ENCODE measurements at regions not wholly inside any gene's neighbourhood (a gene's known extent, or its start where the extent isn't known, plus 50 kb on each side); places are given as distances from the start of the nearest gene placed in this dataset.
"Not testable (repeated sequence)": the region's sequence is repeated elsewhere in the genome, so short reads cannot be mapped to it uniquely, and the experiment has no call there.

GRCh38 chr1:193392686-193393085 lies 206.3 kb upstream of the B3GALT2 start:
- FAIRE-seq (no peak), DNase-seq (ENCODE audit: insufficient read length, low spot score) (no peak)

GRCh38 chr1:193388683-193389082 lies 202.3 kb upstream of the B3GALT2 start:
- no peak for DNase-seq (ENCODE audit: insufficient read length, low spot score)
- no peak for FAIRE-seq

- no peak for DNase-seq (ENCODE audit: insufficient read length, low spot score)
- peak; percentile 4 for FAIRE-seq
Measured at GRCh38 chr1:193388165-193388564, 201.8 kb upstream of the B3GALT2 start.

GRCh38 chr1:193387406-193387805 lies 201.0 kb upstream of the B3GALT2 start:
- DNase-seq (ENCODE audit: insufficient read length, low spot score) (no peak), FAIRE-seq (no peak)

GRCh38 chr1:193378451-193378850 lies 192.0 kb upstream of the B3GALT2 start:
- not testable (repeated sequence) for FAIRE-seq; DNase-seq (ENCODE audit: insufficient read length, low spot score)

GRCh38 chr1:193377472-193377871 lies 191.1 kb upstream of the B3GALT2 start:
- FAIRE-seq, result no peak
- DNase-seq (ENCODE audit: insufficient read length, low spot score), result no peak

- FAIRE-seq (no peak), DNase-seq (ENCODE audit: insufficient read length, low spot score) (no peak)
Measured at GRCh38 chr1:193372553-193372952, 186.1 kb upstream of the B3GALT2 start.

- FAIRE-seq (no peak), DNase-seq (ENCODE audit: insufficient read length, low spot score) (no peak)
Measured at GRCh38 chr1:193368302-193368701, 181.9 kb upstream of the B3GALT2 start.

- FAIRE-seq (no peak), DNase-seq (ENCODE audit: insufficient read length, low spot score) (no peak)
Measured at GRCh38 chr1:193367863-193368262, 181.4 kb upstream of the B3GALT2 start.

GRCh38 chr1:193366764-193367507 lies 180.5 kb upstream of the B3GALT2 start:
- FAIRE-seq (no peak), DNase-seq (ENCODE audit: insufficient read length, low spot score) (no peak)

GRCh38 chr1:193365966-193366365 lies 179.6 kb upstream of the B3GALT2 start:
- no peak for FAIRE-seq

GRCh38 chr1:193359631-193360030 lies 173.2 kb upstream of the B3GALT2 start:
- DNase-seq (ENCODE audit: insufficient read length, low spot score), result no peak

More at GRCh38 chr1:193365966-193366365, 179.6 kb upstream of the B3GALT2 start:
- no peak for DNase-seq (ENCODE audit: insufficient read length, low spot score)

GRCh38 chr1:193358419-193358818 lies 172.0 kb upstream of the B3GALT2 start:
- DNase-seq (ENCODE audit: insufficient read length, low spot score) (no peak), FAIRE-seq (no peak)

More at GRCh38 chr1:193359631-193360030, 173.2 kb upstream of the B3GALT2 start:
- FAIRE-seq, result no peak

GRCh38 chr1:193356249-193356648 lies 169.8 kb upstream of the B3GALT2 start:
- DNase-seq (ENCODE audit: insufficient read length, low spot score), result no peak
- FAIRE-seq, result no peak

GRCh38 chr1:193355626-193356025 lies 169.2 kb upstream of the B3GALT2 start:
- DNase-seq (ENCODE audit: insufficient read length, low spot score) (no peak), FAIRE-seq (peak; percentile 42)

- no peak for DNase-seq (ENCODE audit: insufficient read length, low spot score)
- FAIRE-seq, result no peak
Measured at GRCh38 chr1:193355178-193355577, 168.8 kb upstream of the B3GALT2 start.

- FAIRE-seq, result no peak
- no peak for DNase-seq (ENCODE audit: insufficient read length, low spot score)
Measured at GRCh38 chr1:193348769-193349535, 162.5 kb upstream of the B3GALT2 start.

GRCh38 chr1:193348091-193348768 lies 161.8 kb upstream of the B3GALT2 start:
- FAIRE-seq, result no peak
- no peak for DNase-seq (ENCODE audit: insufficient read length, low spot score)

- no peak for FAIRE-seq
Measured at GRCh38 chr1:193346085-193346484, 159.7 kb upstream of the B3GALT2 start.

GRCh38 chr1:193342811-193343210 lies 156.4 kb upstream of the B3GALT2 start:
- no peak for DNase-seq (ENCODE audit: insufficient read length, low spot score)
- FAIRE-seq, result no peak

More at GRCh38 chr1:193346085-193346484, 159.7 kb upstream of the B3GALT2 start:
- no peak for DNase-seq (ENCODE audit: insufficient read length, low spot score)

- FAIRE-seq (no peak), DNase-seq (ENCODE audit: insufficient read length, low spot score) (no peak)
Measured at GRCh38 chr1:193340331-193340730, 153.9 kb upstream of the B3GALT2 start.

All from HTR-8/SVneo (cell line).